Left ventricle myocardium inferior (tissue), 1 donor: ENCODE measurements at regions not wholly inside any gene's neighbourhood (a gene's known extent, or its start where the extent isn't known, plus 50 kb on each side); places are given as distances from the start of the nearest gene placed in this dataset.

Experiments used
- DNase-seq: peaks from one replicate; pipeline ENCODE4 v3.0.0-alpha.2; 2020
- H3K27ac ChIP-seq: fragments of 200-600 bp; replicated peaks from 2 replicates; pipeline ENCODE4 v1.8.0; 2021
- H3K27me3 ChIP-seq: fragments of 200-600 bp; 2 replicates; pipeline ENCODE4 v1.8.0; 2021; ENCODE audit warnings: low read depth
- H3K36me3 ChIP-seq: fragments of 200-600 bp; 2 replicates; pipeline ENCODE4 v1.8.0; 2021
- H3K4me1 ChIP-seq: fragments of 200-600 bp; 2 replicates; pipeline ENCODE4 v1.8.0; 2021
- H3K4me3 ChIP-seq: fragments of 200-600 bp; 2 replicates; pipeline ENCODE4 v1.8.0; 2021; ENCODE audit warnings: mild to moderate bottlenecking, moderate library complexity
- H3K9me3 ChIP-seq: fragments of 200-600 bp; replicated peaks from 2 replicates; pipeline ENCODE4 v1.8.0; 2021
- CTCF ChIP-seq: fragments of 200-600 bp; IDR thresholded peaks from 2 replicates; pipeline ENCODE4 v1.8.0; 2021; ENCODE audit warnings: antibody characterized with exemption, mild to moderate bottlenecking, borderline replicate concordance
- intact Hi-C: fragments of 100-400 bp; cut with micrococcal nuclease; formaldehyde crosslinking; loops from one replicate; pipeline ENCODE4 v1.11.0; 2022
- donor health status: DM: no; HTN: yes; CAD: no; lungs with severe emphysema.

- Histone ChIP-seq H3K36me3 (no peaks in the 10 kb centered on the region), H3K9me3 (no peaks in the 10 kb centered on the region), H3K27me3 (no peaks in the 10 kb centered on the region), H3K27ac (no peak overlapping the region), H3K4me3 (no peak overlapping the region), H3K4me1 (no peaks in the 10 kb centered on the region)
- intact Hi-C loops: no loop called here
- no peak for TF ChIP-seq CTCF
- DNase-seq: no peak
These were observed 166.0 kb upstream of the MDFIC start for GRCh38 chr7:114755856-114756255.

GRCh38 chr7:114758661-114759227 lies 163.2 kb upstream of the MDFIC start:
- Histone ChIP-seq H3K36me3 (no peaks in the 10 kb centered on the region), H3K4me3 (no peak overlapping the region), H3K9me3 (no peaks in the 10 kb centered on the region), H3K4me1 (no peaks in the 10 kb centered on the region), H3K27ac (no peak overlapping the region), H3K27me3 (no peaks in the 10 kb centered on the region)
- no peak for TF ChIP-seq CTCF
- intact Hi-C loops: no loop called here
- no peak for DNase-seq

- Histone ChIP-seq H3K4me3 (no peak overlapping the region), H3K36me3 (no peaks in the 10 kb centered on the region), H3K9me3 (no peaks in the 10 kb centered on the region), H3K27me3 (no peaks in the 10 kb centered on the region), H3K4me1 (no peaks in the 10 kb centered on the region), H3K27ac (no peak overlapping the region)
- intact Hi-C loops: no loop called here
- TF ChIP-seq CTCF: no peak
- no peak for DNase-seq
These were observed 162.4 kb upstream of the MDFIC start for GRCh38 chr7:114759347-114760062.

- TF ChIP-seq CTCF: no peak
- no peak overlapping the region for H3K4me3 ChIP-seq
- H3K27me3 ChIP-seq: no peaks in the 10 kb centered on the region
- intact Hi-C loops: no loop called here
- no peaks in the 10 kb centered on the region for H3K9me3 ChIP-seq
- H3K4me1 ChIP-seq: no peaks in the 10 kb centered on the region
- H3K27ac ChIP-seq: no peak overlapping the region
- DNase-seq: no peak
- H3K36me3 ChIP-seq: no peaks in the 10 kb centered on the region
These were observed 161.4 kb upstream of the MDFIC start for GRCh38 chr7:114760477-114760876.

- no peaks in the 10 kb centered on the region for H3K36me3 ChIP-seq
- no peaks in the 10 kb centered on the region for H3K27me3 ChIP-seq
- H3K4me1 ChIP-seq: no peaks in the 10 kb centered on the region
- no peak for DNase-seq
- no peak for TF ChIP-seq CTCF
- intact Hi-C loops: no loop called here
- no peaks in the 10 kb centered on the region for H3K9me3 ChIP-seq
- no peak overlapping the region for H3K4me3 ChIP-seq
- no peak overlapping the region for H3K27ac ChIP-seq
These were observed 159.9 kb upstream of the MDFIC start for GRCh38 chr7:114761973-114762372.
